ENCODE measurements at regions not wholly inside any gene's neighbourhood (a gene's known extent, or its start where the extent isn't known, plus 50 kb on each side); places are given as distances from the start of the nearest gene placed in this dataset.

DNA sequence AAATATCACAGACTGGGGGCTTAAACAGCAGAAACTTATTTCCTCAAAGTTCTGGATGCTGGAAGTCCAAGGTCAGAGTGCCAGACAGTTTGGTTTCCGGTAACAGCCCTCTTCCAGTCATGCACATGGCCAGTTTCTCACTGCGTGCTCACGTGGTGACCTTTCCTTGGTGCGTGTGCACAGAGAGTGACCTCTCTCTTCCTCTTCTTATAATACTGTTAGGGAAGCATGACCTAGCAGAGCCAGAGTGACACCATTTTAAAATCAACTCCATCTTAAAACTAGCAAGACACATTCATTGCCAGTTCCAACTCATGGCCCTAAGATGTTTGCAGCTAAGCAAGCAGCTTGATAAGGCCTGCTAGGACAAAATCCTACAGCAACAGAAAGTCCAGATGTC is 221.5 kb upstream of the DAAM1 start (continued):
- TF ChIP-seq RXRA (IDR thresholded peaks at IDR 0.05; ENCODE audit: insufficient read depth, low read depth, low read length), result no peak
